NCI-H2196 treated with DMSO at 0.1 percent for 48 hours (cell line): ENCODE measurements at regions not wholly inside any gene's neighbourhood (a gene's known extent, or its start where the extent isn't known, plus 50 kb on each side); places are given as distances from the start of the nearest gene placed in this dataset.

Source experiments
- DNase-seq: peaks from one replicate; lab custom pipeline; 2025; ENCODE audit not compliant: unreplicated experiment; lab: John Stamatoyannopoulos, UW

DNA sequence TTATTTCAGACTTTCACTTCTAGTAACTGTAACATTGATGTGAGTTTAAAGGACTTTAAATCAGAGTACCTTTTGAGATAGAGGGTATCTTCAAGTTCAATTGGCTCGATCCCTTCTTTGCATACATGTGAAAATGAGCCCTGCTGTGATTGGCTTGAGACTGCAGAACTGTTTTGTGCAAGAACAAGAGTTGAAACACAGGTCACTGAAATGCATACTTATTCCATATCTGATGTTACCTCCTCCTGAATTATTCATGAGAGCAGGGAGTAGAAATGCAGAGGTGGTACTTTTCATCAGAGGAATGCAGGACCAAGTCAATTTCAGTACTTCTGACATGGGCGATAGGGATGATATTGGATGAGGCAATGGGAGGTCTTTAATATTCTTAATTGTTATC, 459.5 kb downstream of the TLR4 start:
- DNase-seq: no peak

DNA sequence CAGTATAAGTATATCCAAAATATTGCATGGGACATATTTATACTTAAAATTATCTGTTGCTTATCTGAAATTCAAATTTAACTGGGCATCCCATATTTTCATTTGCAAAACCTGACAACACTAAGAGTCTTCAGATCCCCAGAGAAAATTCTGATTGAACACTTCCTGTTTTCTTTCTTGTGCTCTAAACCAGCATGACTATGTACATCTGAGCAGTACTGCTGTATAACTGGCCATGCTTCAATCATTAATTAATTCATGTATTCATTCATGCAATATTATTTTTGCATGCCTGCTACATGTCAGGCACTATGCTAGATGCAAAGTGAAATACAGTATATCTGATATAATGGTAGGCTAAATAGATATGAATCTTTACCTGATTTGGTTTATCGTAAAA, 461.2 kb downstream of the TLR4 start:
- DNase-seq: no peak

DNA sequence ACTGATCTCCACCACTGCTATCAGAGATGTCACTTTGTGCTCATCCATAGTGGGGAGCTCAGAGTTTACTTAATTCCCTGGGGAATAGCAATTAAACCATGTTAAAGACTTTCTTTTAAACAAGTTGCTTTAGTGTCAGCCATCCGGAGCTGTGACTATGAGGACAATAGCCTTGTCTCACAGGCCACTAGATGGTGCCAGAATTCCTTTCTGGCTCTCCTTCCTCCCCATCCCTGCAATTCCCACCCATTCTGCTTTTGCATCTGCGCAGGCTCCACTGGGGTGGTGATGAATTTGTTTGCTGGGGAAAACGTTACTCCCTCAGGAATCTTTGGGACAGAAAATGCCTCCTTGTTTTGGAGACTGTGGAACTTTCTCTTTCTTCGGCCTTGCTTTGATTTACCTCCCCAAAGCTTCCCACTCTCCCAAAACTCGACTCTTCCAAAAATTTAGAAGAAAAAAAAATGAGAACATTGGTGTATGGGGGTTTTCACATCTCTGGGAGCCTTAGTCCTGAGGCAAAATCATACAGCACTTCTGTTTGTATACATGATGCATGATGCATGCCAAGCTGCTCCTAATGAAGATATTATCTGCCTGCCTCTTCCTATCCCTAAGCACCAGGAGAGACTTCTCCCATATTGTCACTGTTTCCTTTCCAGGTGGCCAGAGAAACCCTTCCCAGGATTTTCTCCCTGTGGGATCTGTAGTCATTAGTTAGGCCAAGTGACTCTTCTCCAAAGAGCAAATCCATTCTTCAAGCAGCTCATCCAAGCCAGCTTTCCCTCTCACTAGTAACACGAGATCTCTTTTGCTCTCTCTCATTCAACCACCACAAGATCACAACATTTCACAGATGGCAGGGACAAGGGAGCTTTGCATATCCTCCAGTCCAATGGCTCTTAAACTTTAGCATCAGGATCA, 466.1 kb downstream of the TLR4 start:
- DNase-seq: peak; percentile 58

DNA sequence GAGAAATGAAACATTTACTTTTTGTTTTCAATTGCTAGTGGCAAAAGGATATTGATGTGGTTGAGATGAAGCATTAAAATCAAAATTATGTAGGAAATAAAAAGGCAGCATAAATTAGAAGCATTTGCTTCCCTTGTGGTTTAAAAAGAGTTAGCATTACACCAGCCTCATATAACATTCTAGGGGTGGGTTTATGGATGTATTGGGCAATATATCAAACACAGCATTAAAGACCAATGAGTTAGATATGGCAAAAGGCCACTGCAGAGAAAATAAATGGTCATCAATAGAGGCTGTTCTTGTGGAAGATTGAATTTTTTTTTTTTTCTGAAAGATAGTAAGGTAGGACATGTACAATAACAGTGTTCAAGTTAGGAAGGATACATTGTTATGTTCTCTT, 473.0 kb downstream of the TLR4 start:
- DNase-seq: no peak

DNA sequence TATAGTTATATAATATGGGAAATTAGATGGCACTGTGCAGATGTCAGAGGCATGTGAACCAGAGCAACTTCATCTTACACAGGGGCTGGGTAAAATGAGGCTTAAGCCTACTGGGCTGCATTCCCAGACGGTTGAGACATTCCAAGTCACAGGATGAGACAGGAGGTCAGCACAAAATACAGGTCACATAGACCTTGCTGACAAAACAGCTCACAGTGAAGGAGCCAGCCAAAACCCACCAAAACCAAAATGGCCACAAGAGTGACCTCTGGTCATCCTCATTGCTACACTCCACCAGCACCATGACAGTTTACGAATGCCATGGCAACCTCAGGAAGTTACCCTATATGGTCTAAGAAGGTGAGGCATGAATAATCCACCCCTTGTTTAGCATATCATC, 479.4 kb downstream of the TLR4 start:
- no peak for DNase-seq

DNA sequence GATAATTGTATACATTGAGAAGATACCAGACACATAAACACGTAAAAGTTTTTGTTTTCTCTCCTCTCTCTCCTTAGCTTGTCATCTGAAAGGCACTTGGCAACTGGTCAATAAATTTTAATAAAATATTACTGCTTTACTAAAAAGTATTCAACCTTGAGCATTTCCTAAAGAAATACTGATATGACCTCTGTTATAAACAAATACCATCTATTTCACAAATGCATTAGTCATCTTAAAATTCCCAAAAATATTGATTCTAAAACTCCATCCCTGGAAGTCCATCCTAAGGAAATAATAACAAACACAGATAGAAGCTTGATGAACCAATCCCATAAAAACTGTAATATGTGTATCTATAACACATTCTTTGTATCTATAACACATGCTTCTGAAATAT, 483.2 kb downstream of the TLR4 start:
- no peak for DNase-seq

DNA sequence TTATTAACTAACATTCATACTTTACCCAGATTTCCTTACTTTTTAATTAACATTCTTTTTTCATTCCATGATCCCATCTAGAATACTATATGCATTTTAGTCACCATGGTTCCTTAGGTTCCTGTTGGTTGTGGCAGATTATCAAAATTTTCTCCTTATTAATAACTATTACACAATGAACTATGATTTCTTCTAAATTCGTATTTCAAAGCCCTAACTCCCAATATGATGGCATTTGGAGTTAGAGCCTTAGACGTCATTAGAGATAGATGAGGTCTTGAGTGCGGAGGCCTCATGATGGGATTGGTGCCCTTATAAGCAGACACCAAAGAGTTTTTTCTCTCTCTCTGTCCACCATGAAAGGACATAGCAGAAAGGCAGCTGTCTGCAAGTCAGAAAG, 485.4 kb downstream of the TLR4 start:
- DNase-seq: no peak

DNA sequence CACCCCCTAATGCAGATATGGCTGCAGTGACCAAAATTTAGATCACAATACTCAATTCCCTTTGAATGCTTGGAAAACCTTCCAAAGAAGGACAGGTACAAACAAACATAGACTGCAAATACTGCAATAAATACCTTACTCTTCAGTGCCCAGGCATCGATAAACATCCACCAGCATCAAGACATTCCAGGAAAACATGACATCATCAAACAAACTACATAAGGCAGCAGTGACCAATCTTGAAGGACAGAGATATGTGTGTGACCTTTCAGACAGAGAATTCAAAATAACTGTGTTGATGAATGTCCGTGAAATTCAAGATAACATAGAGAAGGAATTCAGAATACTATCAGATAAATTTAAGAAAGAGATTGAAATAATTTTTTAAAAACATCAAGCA, 488.6 kb downstream of the TLR4 start:
- no peak for DNase-seq

DNA sequence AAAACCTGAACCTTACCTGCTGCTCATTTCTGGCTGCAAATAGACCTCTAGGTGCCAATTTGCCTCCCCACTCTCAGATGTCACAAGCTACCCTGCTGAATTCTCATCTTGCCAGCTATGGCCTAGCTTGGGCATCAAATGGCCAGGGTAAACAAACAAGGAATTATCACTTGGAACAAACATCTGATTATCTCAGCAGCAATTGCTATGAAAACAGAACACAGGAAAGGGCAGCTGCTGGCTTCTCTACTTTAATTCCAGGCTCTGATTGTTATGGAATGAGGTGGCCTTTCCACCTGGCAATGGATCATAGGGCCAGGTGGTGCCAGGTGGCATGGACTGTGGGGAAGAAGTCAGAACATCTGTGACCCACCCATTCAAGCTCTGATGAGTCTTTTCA, 505.1 kb downstream of the TLR4 start:
- DNase-seq: peak; percentile 85

DNA sequence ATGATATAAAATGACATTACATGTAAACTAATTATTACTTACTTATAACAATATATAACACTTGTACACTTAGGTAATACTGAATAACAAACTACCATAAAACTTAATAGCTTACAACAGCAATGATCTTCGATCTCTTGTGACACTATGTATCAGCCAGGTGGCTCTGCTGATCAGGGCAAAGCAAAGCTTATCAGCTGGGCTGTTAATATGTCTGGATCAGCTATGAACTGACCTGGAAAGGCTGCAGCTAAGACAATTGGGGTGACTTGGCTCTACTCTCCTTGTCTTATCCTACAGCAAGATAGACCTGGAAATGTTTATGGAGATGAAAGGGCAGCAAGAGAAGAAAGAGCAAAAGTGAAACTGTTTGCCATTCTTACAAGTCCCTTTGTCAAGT, 511.3 kb downstream of the TLR4 start:
- DNase-seq: no peak

DNA sequence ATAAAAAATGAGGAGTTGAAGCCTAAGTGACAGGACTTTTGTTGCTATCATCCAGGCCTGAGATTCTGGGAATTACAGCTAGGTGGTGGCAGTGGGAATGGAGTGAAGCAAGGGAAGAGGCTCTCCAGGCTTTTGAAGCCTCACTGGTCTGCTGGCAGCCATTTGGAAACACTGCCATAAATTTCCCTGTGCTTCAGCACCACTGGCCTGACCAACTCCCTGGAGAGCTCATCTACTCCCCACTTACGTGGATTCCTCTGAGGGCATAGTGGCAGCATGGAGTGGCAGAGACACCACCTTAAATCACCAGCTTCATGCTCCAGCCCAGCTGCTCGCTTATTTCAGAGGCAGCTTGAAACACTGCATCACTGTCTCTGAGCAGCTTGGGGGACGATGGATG, 518.2 kb downstream of the TLR4 start:
- DNase-seq: no peak

DNA sequence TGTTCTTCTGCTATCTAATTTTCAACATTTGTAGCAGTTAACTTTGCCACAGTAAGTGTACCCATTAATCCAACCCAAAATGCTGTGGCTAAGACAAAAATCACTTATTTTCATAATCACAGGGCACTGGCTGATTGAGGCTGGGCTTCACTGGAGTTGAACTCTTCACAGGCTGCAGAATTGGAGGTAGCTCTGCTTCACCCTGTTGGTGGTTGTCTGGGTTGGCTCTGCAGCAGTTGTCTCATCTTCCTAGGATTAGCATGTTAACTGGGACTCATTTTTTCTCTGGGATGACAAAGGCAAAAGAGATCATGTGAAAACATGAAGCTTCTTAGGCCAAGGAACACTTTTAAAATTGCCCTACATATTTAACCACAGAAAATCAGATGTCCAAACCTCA, 518.9 kb downstream of the TLR4 start:
- no peak for DNase-seq

DNA sequence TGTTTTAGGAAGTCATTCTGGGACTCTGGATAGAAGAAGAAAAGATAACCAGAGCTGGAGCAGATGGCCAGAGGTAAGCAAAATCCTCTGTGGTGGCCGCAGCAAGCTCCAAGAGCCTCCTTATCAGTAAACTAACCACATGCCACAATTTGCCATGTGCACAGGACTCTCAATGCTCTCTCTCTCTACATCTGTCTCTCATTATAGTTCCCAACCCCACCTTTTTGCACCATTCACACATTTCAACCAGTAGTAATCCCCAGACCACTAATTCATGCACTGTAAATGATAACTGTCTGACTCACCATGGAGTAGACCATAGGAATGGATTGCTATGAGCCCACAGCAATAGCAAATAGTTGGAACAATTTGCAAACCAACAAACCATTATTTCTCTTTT, 526.1 kb downstream of the TLR4 start:
- no peak for DNase-seq

DNA sequence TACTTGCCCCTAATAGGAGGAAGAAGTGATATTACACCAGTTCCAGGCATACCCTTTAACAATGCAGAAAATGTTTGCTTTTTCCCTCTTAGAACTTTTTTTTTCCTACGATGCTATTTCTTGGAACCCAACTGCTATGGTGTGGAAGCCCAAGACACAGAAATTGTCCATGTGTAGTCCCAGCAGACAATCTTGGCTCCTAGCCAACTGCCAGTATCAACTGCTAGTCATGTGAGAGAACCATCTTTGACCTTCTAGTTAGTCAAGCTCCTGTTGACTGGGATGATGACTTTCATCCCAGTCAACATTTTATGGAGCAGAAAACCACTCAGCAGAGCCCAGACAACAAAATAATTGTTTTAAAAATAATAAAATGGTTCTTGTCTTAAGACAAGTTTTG, 532.4 kb downstream of the TLR4 start:
- DNase-seq: no peak

DNA sequence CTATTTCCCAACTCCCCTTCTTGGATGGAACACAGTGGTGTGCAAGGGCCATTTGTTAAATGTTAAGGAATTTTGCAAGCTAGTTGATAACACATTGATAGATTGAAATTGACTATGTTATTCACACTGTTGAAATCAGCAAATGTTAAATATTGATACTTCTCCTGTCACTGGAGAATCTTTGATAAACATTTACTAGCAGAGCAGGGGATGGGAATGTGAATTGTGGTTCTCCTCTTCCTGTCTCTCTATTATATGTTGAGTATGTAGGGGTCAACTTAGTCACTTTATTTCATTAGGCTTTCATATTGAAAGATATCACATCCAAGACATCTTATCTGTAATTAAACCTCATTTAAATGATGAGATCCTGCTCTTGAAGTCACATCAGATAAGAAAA, 533.9 kb downstream of the TLR4 start:
- no peak for DNase-seq

DNA sequence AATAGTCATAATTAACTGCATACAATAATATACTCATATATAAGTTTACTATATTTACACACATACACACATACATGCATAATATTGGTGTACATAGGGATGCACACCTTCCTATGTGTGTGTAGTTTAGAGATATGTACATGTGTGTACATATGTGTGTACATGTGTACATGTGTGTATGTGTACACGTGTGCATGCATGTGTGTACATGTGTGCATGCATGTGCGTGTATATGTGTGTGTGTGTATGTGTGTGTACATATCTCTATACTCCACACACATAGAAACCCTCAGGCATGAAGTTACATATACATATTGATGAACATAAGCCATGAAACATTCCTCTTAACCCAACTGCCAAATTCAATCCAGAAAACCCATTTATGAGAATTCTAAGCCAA, 547.8 kb downstream of the TLR4 start:
- no peak for DNase-seq

DNA sequence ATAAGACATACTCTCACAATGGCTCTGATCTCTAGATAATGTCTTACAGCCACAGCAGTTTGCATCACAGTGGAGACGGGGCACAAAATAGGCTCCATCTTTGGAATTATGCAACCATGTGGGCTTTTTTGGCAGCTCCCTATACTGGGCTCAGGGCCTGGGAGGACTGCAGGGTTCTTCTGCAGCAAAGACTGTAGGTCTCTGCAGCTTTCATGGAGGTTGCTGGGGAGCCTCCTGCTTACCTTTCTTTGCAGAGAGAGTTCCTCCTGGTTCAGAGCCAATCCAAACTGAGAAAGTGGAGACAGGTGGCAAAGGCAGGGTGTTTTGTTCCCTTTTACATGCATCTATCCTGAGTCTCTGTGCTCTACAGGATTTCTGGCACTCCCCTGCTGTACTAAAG, 558.0 kb downstream of the TLR4 start:
- DNase-seq: no peak

DNA sequence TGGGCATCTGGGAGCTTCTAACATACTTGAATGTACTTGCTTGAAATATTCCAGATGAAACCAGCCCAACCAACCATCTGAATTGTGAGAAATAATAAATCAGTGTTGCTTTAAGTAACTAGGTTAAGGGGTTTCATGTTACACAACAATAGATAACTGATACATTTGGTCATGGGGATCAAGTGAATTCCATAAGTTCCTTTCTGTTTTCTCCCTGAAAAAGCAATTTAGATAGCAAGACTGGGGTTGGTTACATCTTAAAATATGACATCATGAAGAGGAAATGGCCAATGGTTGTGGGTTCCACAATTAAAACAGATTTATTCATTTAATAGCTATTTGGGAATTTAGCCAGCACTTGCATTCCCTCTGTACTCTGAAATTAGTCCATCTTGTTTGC, 559.7 kb downstream of the TLR4 start:
- DNase-seq: no peak

DNA sequence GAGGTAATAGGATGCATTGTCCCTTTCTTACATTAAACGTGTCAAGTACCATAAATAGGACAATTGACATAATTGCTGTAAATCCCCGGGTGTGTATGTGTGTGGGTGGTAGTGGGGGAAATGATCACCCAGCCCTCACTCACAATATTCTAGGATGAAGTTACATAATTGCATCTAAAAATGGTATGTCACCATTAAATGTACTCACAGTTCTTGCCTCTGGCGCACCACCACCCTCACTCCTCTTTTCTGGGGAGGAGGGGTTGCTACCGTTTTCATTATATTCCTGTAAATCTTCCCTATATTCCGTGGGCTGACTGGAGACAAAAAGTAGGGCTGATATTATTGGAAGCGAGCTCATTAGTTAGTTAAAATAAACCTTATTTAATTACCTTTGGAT, 563.8 kb downstream of the TLR4 start:
- DNase-seq: no peak

DNA sequence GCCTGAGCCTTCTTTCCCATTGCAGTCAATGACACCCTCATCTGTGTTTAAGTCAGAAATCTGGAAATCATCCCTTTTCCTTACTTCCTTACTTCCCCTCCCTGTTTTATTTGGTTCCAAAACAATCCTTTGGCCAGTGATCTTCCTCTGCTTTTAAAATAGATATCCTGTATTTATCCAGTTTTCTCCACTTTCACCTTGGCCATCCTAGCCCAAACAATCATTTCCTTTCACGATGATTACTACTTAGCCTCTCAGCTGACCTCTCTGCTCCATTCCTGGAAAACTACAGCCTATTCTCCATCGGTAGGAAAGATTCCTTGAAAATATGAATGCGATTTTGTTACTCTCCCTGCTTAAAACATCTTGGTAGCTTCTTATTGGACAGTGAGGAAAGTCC, 565.4 kb downstream of the TLR4 start:
- DNase-seq: no peak

DNA sequence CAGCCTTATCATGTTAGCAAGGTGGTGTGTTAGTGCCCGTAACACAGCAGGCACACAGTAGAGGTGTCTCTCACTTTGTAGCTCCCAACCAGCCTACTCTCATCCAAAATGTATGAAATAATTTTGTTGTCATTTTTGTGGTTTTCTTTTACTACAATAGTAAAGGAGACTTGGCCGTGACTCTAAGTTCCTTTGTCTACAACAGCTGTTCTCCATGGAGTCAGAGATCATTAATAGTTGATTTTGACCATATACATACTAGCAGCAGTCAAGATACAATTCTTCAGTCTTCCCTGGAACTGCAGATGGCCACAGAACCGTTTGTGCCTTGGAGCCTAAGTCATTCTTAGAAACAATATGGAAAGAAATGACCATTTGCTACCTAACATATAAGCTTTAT, 567.1 kb downstream of the TLR4 start:
- DNase-seq: no peak

DNA sequence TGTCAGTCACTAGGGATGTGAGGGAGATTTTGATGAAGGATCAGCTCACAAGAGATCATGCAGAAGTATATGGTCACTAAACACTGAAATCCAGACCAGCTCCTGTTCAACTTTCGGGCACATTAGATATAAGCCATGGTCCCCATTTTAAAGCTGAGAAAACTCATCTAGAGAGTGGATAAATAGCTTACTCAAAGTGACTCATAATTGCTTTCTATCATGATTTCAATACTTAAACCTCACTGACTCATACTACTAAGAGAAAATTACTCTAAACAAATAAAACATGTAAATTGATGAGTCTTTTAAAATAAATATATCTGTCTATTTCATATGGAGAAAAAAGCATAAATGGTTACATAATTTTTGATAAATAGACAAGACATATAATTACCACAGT, 567.7 kb downstream of the TLR4 start:
- no peak for DNase-seq

DNA sequence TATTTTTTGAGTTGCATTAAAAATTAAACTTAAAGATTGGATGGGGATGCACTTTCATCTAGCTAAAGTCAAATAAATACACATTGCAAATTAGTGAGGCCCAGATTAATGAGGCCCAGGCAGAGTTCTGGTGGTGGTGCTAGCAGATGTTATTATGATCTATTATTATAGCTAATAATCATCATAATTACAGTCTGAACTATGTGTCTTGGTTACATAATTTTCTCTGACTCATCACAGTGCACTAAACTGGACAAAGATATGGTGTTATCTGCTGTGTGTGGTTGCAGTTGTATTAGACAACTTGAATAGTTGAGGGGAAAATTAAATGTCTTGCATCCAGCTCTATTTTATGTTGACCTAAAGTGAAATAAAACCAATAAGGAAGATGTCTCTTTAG, 568.8 kb downstream of the TLR4 start:
- no peak for DNase-seq
